ENCODE measurements at regions not wholly inside any gene's neighbourhood (a gene's known extent, or its start where the extent isn't known, plus 50 kb on each side); places are given as distances from the start of the nearest gene placed in this dataset.

DNA sequence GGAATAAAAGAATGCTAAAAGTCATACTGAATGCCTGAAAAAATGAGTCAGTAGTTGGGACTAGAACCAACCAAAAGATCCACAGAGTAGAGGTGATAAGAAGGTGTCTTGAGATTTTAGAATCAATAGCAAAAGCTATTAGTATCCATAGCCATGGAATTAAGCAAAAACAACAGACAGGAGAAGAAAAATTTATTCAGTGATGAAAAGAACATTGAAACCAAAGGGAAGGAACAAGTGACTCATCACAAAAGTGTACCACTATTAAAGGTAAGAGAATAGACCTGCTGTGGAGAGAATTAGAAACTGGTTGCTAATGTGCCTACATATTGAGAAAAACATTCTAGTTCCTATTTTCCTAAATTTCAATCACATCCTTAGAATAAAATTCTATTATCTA, 182.0 kb upstream of the NEIL3 start:
- TF ChIP-seq CTCF (IDR thresholded peaks at IDR 0.05) (no peak), ZFX (IDR thresholded peaks at IDR 0.05; ENCODE audit: borderline replicate concordance) (no peak)
